Thoracic aorta (tissue), 2 donors: ENCODE measurements at regions not wholly inside any gene's neighbourhood (a gene's known extent, or its start where the extent isn't known, plus 50 kb on each side); places are given as distances from the start of the nearest gene placed in this dataset.
"Not testable (repeated sequence)": the region's sequence is repeated elsewhere in the genome, so short reads cannot be mapped to it uniquely, and the experiment has no call there.

Source experiments
- ATAC-seq: fragments of 150-250 bp; one replicate; pipeline ENCODE4 v1.8.0; 2017; ENCODE audit warnings: low read depth; ENCODE audit not compliant: insufficient number of reproducible peaks, low FRiP score
- DNase-seq: peaks from one replicate; pipeline ENCODE4 v3.0.0-alpha.2; 2020; ENCODE audit warnings: low spot score
- H3K27ac ChIP-seq, 2 donors: fragments of 200-600 bp; sonication (generic); 1 replicate in 1 of 2; 2 replicates in 1 of 2; pipeline ENCODE4 v1.5.1; 2016; ENCODE audit warnings: mild to moderate bottlenecking in 2 of 2, moderate library complexity in 2 of 2
- H3K27me3 ChIP-seq: fragments of 200-600 bp; sonication (generic); replicated peaks from 2 replicates; pipeline ENCODE4 v1.6.0; 2016; ENCODE audit warnings: mild to moderate bottlenecking; ENCODE audit not compliant: insufficient read depth
- H3K36me3 ChIP-seq: fragments of 200-600 bp; sonication (generic); one replicate; pipeline ENCODE4 v1.5.1; 2016
- H3K4me1 ChIP-seq, 2 donors: fragments of 200-600 bp; sonication (generic); 1 replicate in 1 of 2; 2 replicates in 1 of 2; pipeline versions ENCODE4 v1.5.1 to v1.6.0; 2016; ENCODE audit warnings: low read depth in 2 of 2, mild to moderate bottlenecking in 1 of 2; ENCODE audit not compliant: control insufficient read depth in 1 of 2
- H3K4me3 ChIP-seq: fragments of 200-600 bp; sonication (generic); 2 replicates; pipeline ENCODE4 v1.5.1; 2016; ENCODE audit warnings: mild to moderate bottlenecking
- H3K9me3 ChIP-seq: fragments of 200-600 bp; sonication (generic); 2 replicates; pipeline ENCODE4 v1.5.1; 2016
- CTCF ChIP-seq: fragments of 200-600 bp; sonication (generic); IDR thresholded peaks from one replicate; pipeline ENCODE4 v1.5.1; 2019; ENCODE audit warnings: antibody characterized with exemption

DNA sequence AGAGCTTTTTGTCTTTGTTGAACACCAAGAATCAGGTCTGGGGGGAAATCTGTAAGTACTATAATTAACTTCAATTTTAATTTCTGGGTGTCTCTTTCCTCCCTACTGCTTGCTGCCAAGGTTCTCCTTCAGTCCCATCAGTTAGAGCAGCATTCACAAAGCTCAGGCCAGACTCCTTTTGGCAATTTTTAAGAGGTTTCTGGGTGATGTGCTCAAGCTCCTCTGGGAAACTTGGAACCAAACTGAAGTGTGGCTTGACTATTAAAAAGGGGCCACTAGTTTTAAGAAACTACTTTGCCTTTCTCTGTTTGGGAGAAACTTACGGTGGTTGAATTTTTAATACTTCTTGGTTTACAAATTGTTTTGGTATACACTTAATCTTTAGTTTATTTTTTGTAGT lies 227.7 kb upstream of the SOX2 start:
- ATAC-seq = no peak

GRCh38 chr3:181475146-181475545 lies 236.6 kb upstream of the SOX2 start:
- not testable (repeated sequence) for DNase-seq, ATAC-seq, H3K27me3 ChIP-seq, H3K4me3 ChIP-seq, H3K9me3 ChIP-seq, H3K4me1 ChIP-seq, H3K36me3 ChIP-seq, H3K27ac ChIP-seq

More for the DNA sequence above, 227.7 kb upstream of the SOX2 start:
- Histone ChIP-seq H3K27ac (no peak overlapping the region), H3K36me3 (no peaks in the 10 kb centered on the region), H3K9me3 (no peaks in the 10 kb centered on the region), H3K27me3 (no peaks in the 10 kb centered on the region), H3K4me1 (no peaks in the 10 kb centered on the region), H3K4me3 (no peak overlapping the region)
- TF ChIP-seq CTCF = no peak
- no peak for DNase-seq

- H3K9me3 ChIP-seq = peaks cover 4% of the 10 kb centered on the region
- no peak overlapping the region for H3K4me3 ChIP-seq
- no peaks in the 10 kb centered on the region for H3K4me1 ChIP-seq
- DNase-seq (no peak), ATAC-seq (no peak)
- H3K27ac ChIP-seq = no peak overlapping the region
- H3K27me3 ChIP-seq = no peaks in the 10 kb centered on the region
- no peak for TF ChIP-seq CTCF
- H3K36me3 ChIP-seq = no peaks in the 10 kb centered on the region
Measured at GRCh38 chr3:181470349-181470748, 241.4 kb upstream of the SOX2 start.

DNA sequence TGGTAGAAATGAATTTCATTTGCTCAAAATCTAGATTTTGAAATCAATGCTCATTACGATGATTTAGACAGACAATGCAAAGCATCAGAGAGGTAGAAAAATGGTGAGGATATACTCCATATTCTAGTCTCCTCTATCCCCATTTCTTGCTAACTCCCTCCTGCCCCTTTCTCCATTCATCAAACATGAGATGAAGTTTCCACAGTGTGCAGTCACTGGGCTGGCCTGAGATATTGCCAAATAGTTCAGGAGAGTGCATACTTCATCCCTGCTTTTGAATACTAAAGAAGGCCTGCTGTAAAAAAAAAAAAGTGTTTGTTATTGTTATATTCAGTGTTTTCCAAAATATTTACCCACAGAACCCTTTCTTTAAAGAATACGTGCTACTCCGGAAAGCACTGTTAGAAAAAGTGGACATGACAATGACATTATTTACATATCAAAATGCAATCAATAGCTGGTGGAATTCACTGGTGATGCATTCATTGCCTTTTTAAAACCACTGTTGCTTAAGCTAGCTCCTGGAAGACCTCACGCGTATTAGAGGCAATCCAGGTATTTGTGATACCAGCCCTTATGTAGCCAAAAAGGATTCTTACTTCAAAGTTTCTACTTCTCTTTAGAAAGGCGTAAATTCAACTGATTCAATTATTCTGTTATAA lies 247.6 kb upstream of the SOX2 start:
- ATAC-seq (no peak), DNase-seq (no peak)
- H3K27ac ChIP-seq = no peak overlapping the region
- H3K9me3 ChIP-seq = no peaks in the 10 kb centered on the region
- H3K27me3 ChIP-seq = no peaks in the 10 kb centered on the region
- no peaks in the 10 kb centered on the region for H3K36me3 ChIP-seq
- no peak for TF ChIP-seq CTCF
- H3K4me3 ChIP-seq = no peak overlapping the region
- no peaks in the 10 kb centered on the region for H3K4me1 ChIP-seq

- no peaks in the 10 kb centered on the region for H3K36me3 ChIP-seq
- no peaks in the 10 kb centered on the region for H3K4me1 ChIP-seq
- no peak for TF ChIP-seq CTCF
- ATAC-seq (no peak), DNase-seq (no peak)
- H3K4me3 ChIP-seq = no peak overlapping the region
- no peak overlapping the region for H3K27ac ChIP-seq
- no peaks in the 10 kb centered on the region for H3K27me3 ChIP-seq
- H3K9me3 ChIP-seq = no peaks in the 10 kb centered on the region
Measured at GRCh38 chr3:181461381-181461780, 250.3 kb upstream of the SOX2 start.

- TF ChIP-seq CTCF = no peak
- ATAC-seq = no peak
Measured at GRCh38 chr3:181459516-181459915, 252.2 kb upstream of the SOX2 start.

More at GRCh38 chr3:181459516-181459915, 252.2 kb upstream of the SOX2 start:
- Histone ChIP-seq H3K27me3 (no peaks in the 10 kb centered on the region), H3K4me3 (no peak overlapping the region), H3K27ac (no peak overlapping the region), H3K4me1 (no peaks in the 10 kb centered on the region), H3K36me3 (no peaks in the 10 kb centered on the region), H3K9me3 (no peaks in the 10 kb centered on the region)
- no peak for DNase-seq
